Neural cell (in vitro differentiated cells): ENCODE measurements at regions not wholly inside any gene's neighbourhood (a gene's known extent, or its start where the extent isn't known, plus 50 kb on each side); places are given as distances from the start of the nearest gene placed in this dataset.
"Not testable (repeated sequence)": the region's sequence is repeated elsewhere in the genome, so short reads cannot be mapped to it uniquely, and the experiment has no call there.

ENCODE experiments used
- H2AFZ ChIP-seq: fragments of 200-600, 300-800 bp; sonication (generic), shearing (Covaris generic); 2 replicates; pipeline ENCODE4 v1.6.0; 2014; ENCODE audit warnings: low read depth, mild to moderate bottlenecking, antibody characterized with exemption, low read length, moderate library complexity
- H3F3A ChIP-seq: fragments of 200-600 bp; shearing (Covaris generic); 2 replicates; pipeline ENCODE4 v1.6.1; 2016; ENCODE audit warnings: mild to moderate bottlenecking, moderate library complexity, mixed read lengths, antibody characterized with exemption, low read length; ENCODE audit not compliant: insufficient read depth, poor library complexity, severe bottlenecking
- H3K27ac ChIP-seq: fragments of 200-600, 300-800 bp; sonication (generic), shearing (Covaris generic); 2 replicates; pipeline ENCODE4 v1.5.1; 2014; ENCODE audit warnings: mild to moderate bottlenecking, low read length, moderate library complexity
- H3K27me3 ChIP-seq: fragments of 300-800, 200-600 bp; sonication (generic), shearing (Covaris generic); 2 replicates; pipeline ENCODE4 v1.6.0; 2014; ENCODE audit warnings: mild to moderate bottlenecking, low read depth, low read length, moderate library complexity; ENCODE audit not compliant: insufficient read depth
- H3K36me3 ChIP-seq: fragments of 300-800, 200-600 bp; sonication (generic), shearing (Covaris generic); 2 replicates; pipeline ENCODE4 v1.5.1; 2014; ENCODE audit warnings: mild to moderate bottlenecking, antibody characterized with exemption, low read length, moderate library complexity; ENCODE audit not compliant: insufficient read depth
- H3K4me2 ChIP-seq: fragments of 300-800, 200-600 bp; sonication (generic), shearing (Covaris generic); 2 replicates; pipeline ENCODE4 v1.6.0; 2014; ENCODE audit warnings: mild to moderate bottlenecking, low read length
- H3K4me3 ChIP-seq: fragments of 300-800, 200-600 bp; sonication (generic), shearing (Covaris generic); 2 replicates; pipeline ENCODE4 v1.5.1; 2014; ENCODE audit warnings: mild to moderate bottlenecking, low read length, moderate library complexity
- H3K79me2 ChIP-seq: fragments of 200-600 bp; shearing (Covaris generic); replicated peaks from 2 replicates; pipeline ENCODE4 v1.6.0; 2014; ENCODE audit warnings: mild to moderate bottlenecking, low read length, moderate library complexity; ENCODE audit not compliant: insufficient read depth
- H3K9ac ChIP-seq: fragments of 300-800, 200-600 bp; sonication (generic), shearing (Covaris generic); 2 replicates; pipeline ENCODE4 v1.6.1; 2016; ENCODE audit warnings: mild to moderate bottlenecking, low read length, mixed read lengths
- H3K9me2 ChIP-seq: fragments of 200-600 bp; shearing (Covaris generic); 2 replicates; pipeline ENCODE4 v1.6.1; 2016; ENCODE audit warnings: mild to moderate bottlenecking, low read length, mixed read lengths; ENCODE audit not compliant: insufficient read depth
- H3K9me3 ChIP-seq: fragments of 200-600, 300-800 bp; sonication (generic), shearing (Covaris generic); 2 replicates; pipeline ENCODE4 v1.6.1; 2016; ENCODE audit warnings: mild to moderate bottlenecking, mixed run types, low read length, moderate library complexity, mixed read lengths
- H4K20me1 ChIP-seq: fragments of 200-600 bp; shearing (Covaris generic); 2 replicates; pipeline ENCODE4 v1.6.1; 2016; ENCODE audit warnings: mild to moderate bottlenecking, mixed run types; ENCODE audit not compliant: insufficient read depth
- EP300 ChIP-seq: fragments of 450-650 bp; conservative IDR thresholded peaks from 2 replicates; pipeline ENCODE4 v1.6.1; 2014; ENCODE audit warnings: antibody characterized with exemption, mild to moderate bottlenecking, moderate library complexity; ENCODE audit not compliant: poor library complexity, severe bottlenecking
- EZH2 ChIP-seq: fragments of 200-600, 300-800 bp; shearing (Covaris generic), sonication (generic); IDR thresholded peaks from 2 replicates; pipeline ENCODE4 v1.6.1; 2014; ENCODE audit warnings: antibody characterized with exemption, low read length, borderline replicate concordance, mild to moderate bottlenecking; ENCODE audit not compliant: insufficient read depth, poor library complexity, severe bottlenecking
- MXI1 ChIP-seq: fragments of 450-650 bp; conservative IDR thresholded peaks from 2 replicates; pipeline ENCODE4 v1.6.1; 2014; ENCODE audit warnings: antibody characterized with exemption, mild to moderate bottlenecking; ENCODE audit not compliant: poor library complexity, severe bottlenecking
- POLR2AphosphoS5 ChIP-seq: IDR thresholded peaks from 2 replicates; pipeline ENCODE4 v1.6.1; 2012
- RAD21 ChIP-seq: fragments of 450-650 bp; conservative IDR thresholded peaks from 2 replicates; pipeline ENCODE4 v1.6.1; 2014; ENCODE audit warnings: antibody characterized with exemption, mild to moderate bottlenecking, moderate library complexity
- SMC3 ChIP-seq: fragments of 450-650 bp; conservative IDR thresholded peaks from 2 replicates; pipeline ENCODE4 v1.6.1; 2014; ENCODE audit warnings: antibody characterized with exemption, mild to moderate bottlenecking, moderate library complexity; ENCODE audit not compliant: poor library complexity
- TAF1 ChIP-seq: IDR thresholded peaks from 2 replicates; pipeline ENCODE4 v1.6.1; 2012; ENCODE audit warnings: low read depth
- TF ChIP-seq, protein P1 (sequence below): IDR thresholded peaks from 2 replicates; pipeline ENCODE4 v1.6.1; 2012; ENCODE audit warnings: borderline replicate concordance
- TF ChIP-seq, protein P2 (sequence below): fragments of 450-650 bp; IDR thresholded peaks from 2 replicates; pipeline ENCODE4 v1.5.1; 2014; ENCODE audit warnings: antibody characterized with exemption, mild to moderate bottlenecking, moderate library complexity; ENCODE audit not compliant: poor library complexity, severe bottlenecking

GRCh38 chr18:2154278-2154677 is 417.0 kb downstream of the METTL4 start:
- H2AFZ ChIP-seq, result no peak overlapping the region
- no peak overlapping the region for H3K4me3 ChIP-seq
- no peaks in the 10 kb centered on the region for H3F3A ChIP-seq
- TF ChIP-seq, protein P1, sequence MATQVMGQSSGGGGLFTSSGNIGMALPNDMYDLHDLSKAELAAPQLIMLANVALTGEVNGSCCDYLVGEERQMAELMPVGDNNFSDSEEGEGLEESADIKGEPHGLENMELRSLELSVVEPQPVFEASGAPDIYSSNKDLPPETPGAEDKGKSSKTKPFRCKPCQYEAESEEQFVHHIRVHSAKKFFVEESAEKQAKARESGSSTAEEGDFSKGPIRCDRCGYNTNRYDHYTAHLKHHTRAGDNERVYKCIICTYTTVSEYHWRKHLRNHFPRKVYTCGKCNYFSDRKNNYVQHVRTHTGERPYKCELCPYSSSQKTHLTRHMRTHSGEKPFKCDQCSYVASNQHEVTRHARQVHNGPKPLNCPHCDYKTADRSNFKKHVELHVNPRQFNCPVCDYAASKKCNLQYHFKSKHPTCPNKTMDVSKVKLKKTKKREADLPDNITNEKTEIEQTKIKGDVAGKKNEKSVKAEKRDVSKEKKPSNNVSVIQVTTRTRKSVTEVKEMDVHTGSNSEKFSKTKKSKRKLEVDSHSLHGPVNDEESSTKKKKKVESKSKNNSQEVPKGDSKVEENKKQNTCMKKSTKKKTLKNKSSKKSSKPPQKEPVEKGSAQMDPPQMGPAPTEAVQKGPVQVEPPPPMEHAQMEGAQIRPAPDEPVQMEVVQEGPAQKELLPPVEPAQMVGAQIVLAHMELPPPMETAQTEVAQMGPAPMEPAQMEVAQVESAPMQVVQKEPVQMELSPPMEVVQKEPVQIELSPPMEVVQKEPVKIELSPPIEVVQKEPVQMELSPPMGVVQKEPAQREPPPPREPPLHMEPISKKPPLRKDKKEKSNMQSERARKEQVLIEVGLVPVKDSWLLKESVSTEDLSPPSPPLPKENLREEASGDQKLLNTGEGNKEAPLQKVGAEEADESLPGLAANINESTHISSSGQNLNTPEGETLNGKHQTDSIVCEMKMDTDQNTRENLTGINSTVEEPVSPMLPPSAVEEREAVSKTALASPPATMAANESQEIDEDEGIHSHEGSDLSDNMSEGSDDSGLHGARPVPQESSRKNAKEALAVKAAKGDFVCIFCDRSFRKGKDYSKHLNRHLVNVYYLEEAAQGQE, result no peak
- no peak for TF ChIP-seq SMC3
- TF ChIP-seq EP300, result no peak
- no peak for TF ChIP-seq POLR2AphosphoS5
- no peak for TF ChIP-seq MXI1
- TF ChIP-seq, protein P2, sequence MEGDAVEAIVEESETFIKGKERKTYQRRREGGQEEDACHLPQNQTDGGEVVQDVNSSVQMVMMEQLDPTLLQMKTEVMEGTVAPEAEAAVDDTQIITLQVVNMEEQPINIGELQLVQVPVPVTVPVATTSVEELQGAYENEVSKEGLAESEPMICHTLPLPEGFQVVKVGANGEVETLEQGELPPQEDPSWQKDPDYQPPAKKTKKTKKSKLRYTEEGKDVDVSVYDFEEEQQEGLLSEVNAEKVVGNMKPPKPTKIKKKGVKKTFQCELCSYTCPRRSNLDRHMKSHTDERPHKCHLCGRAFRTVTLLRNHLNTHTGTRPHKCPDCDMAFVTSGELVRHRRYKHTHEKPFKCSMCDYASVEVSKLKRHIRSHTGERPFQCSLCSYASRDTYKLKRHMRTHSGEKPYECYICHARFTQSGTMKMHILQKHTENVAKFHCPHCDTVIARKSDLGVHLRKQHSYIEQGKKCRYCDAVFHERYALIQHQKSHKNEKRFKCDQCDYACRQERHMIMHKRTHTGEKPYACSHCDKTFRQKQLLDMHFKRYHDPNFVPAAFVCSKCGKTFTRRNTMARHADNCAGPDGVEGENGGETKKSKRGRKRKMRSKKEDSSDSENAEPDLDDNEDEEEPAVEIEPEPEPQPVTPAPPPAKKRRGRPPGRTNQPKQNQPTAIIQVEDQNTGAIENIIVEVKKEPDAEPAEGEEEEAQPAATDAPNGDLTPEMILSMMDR, result no peak
- no peak for TF ChIP-seq EZH2
- no peak for TF ChIP-seq TAF1
- TF ChIP-seq RAD21, result no peak
- H3K27ac ChIP-seq, result no peak overlapping the region
- H3K27me3 ChIP-seq, result no peaks in the 10 kb centered on the region
- no peaks in the 10 kb centered on the region for H3K36me3 ChIP-seq
- no peaks in the 10 kb centered on the region for H3K9me3 ChIP-seq
- no peaks in the 10 kb centered on the region for H3K9me2 ChIP-seq
- H3K9ac ChIP-seq, result no peak overlapping the region
- no peaks in the 10 kb centered on the region for H3K79me2 ChIP-seq
- no peaks in the 10 kb centered on the region for H4K20me1 ChIP-seq
- H3K4me2 ChIP-seq, result no peak overlapping the region

DNA sequence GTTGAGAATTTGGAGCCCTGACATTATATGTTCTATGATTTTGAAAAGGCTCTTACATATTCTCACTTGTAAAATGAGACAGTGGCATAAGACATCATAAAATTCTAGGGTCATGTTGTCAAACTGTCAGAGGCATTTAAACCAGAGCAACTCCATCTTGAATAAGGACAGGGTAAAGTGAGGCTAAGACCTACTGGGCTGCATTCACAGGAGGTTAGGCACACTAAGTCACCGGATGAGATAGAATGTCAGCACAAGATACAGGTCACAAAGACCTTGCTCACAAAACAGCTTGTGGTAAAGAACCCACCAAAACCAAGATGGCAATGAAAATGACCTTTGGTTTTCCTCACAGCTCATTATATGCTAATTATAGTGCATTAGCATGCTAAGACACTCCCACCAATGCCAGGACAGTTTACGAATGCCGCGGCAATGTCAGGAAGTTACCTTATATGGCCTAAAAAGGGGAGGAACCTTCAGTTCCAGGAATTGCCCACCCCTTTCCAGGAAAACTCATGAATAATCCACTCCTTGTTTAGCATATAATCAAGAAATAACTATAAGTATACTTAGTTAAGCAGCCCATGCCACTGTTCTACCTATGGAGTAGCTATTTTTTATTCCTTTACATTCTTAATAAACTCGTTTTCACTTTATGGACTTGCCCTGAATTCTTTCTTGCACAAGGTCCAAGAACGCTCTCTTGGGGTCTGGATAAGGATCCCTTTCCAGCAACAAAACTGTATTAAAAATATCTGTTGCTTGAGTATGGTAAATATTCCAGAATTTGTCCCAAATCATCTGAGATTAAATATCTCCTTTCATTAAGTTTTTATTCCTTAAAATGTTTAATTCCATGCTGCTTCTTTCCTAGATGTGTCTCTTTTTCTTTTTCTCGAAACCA is 406.4 kb downstream of the METTL4 start:
- TF ChIP-seq, protein P2, result no peak
- TF ChIP-seq SMC3, result no peak
- TF ChIP-seq, protein P1, result no peak
- no peak for TF ChIP-seq RAD21
- no peak for TF ChIP-seq EP300
- TF ChIP-seq POLR2AphosphoS5, result no peak
- no peak for TF ChIP-seq TAF1
- TF ChIP-seq MXI1, result no peak
- Histone ChIP-seq H3K79me2 (no peaks in the 10 kb centered on the region), H3K9me3 (no peaks in the 10 kb centered on the region), H3K4me2 (no peak overlapping the region), H3K9me2 (no peaks in the 10 kb centered on the region), H3F3A (no peaks in the 10 kb centered on the region), H3K27ac (no peak overlapping the region), H3K36me3 (no peaks in the 10 kb centered on the region), H2AFZ (no peak overlapping the region), H3K9ac (no peak overlapping the region), H3K4me3 (no peak overlapping the region), H4K20me1 (no peaks in the 10 kb centered on the region), H3K27me3 (no peaks in the 10 kb centered on the region)

DNA sequence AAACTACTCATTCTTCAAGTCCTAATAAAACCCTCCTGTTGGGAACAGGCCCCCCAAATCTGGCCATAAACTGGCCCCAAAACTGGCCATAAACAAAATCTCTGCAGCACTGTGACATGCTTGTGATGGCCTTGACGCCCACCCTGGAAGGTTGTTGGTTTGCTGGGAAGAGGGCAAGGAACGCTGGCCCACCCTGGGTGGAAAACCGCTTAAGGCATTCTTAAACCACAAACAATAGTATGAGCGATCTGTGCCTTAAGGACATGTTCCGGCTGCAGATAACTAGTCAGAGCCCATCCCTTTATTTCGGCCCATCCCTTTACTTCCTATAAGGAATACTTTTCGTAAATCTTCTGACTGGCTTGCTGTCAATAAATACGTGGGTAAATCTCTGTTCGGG is 404.4 kb downstream of the METTL4 start:
- not testable (repeated sequence) for H3K27me3 ChIP-seq, H3K9me3 ChIP-seq, H3K79me2 ChIP-seq, H3K9ac ChIP-seq, H4K20me1 ChIP-seq, H3K4me2 ChIP-seq, H3K27ac ChIP-seq, H3K36me3 ChIP-seq, H3F3A ChIP-seq, H3K4me3 ChIP-seq, H2AFZ ChIP-seq, H3K9me2 ChIP-seq
